Stimulated activated CD4-positive, alpha-beta T cell treated with anti-CD3 and anti-CD28 coated beads, Interleukin-12 subunit alpha, Interleukin-12 subunit beta, amount 100 ng/mL, for 4 hours (primary cell): ENCODE measurements at regions not wholly inside any gene's neighbourhood (a gene's known extent, or its start where the extent isn't known, plus 50 kb on each side); places are given as distances from the start of the nearest gene placed in this dataset.
A peak's percentile ranks its signal among the peaks of the same experiment; 100 is the strongest.
"Not testable (repeated sequence)": the region's sequence is repeated elsewhere in the genome, so short reads cannot be mapped to it uniquely, and the experiment has no call there.

Experiments used
- DNase-seq: peaks from one replicate; pipeline ENCODE4 v3.0.0-alpha.2; 2020

- DNase-seq, result no peak
Observed at GRCh38 chrX:27404366-27404765, 58.8 kb downstream of the PPP4R3C start.

DNA sequence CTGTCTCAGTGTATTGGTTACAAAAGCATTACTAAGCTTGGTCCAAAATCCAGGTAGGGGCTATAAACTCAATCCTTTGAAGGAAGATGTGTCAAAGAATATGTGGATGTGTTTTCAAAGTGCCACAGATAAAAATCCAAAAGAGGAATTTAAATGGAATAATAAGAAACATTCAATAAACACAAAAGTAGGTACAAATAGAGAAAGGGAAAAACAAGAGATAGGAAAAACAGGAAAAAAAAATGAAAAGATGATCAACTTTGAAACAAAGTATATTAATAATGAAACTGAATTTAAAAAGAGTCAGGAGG, 64.0 kb downstream of the PPP4R3C start:
- DNase-seq, result no peak

GRCh38 chrX:27391623-27392022, 71.5 kb downstream of the PPP4R3C start:
- DNase-seq, result no peak

DNA sequence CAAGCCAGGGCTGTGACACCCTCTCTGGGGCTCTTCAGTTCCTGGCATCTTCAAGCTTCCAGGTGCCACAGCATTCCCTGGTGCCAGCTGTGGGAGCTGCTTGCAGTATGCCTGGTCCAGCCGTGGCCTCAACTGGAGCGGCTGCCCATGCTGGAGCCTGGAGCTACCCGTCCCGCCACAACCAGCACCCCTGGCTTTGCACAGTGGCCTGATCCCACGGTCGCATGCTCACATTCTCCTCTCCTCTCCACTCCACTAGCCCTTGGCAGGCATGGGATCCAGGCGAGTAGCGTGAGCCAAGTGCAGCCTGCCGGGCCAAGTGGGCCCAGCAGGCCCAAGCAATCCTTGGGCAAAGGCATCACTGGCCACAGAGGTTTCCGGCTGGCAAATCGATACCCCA, 81.7 kb downstream of the PPP4R3C start:
- no peak for DNase-seq

DNA sequence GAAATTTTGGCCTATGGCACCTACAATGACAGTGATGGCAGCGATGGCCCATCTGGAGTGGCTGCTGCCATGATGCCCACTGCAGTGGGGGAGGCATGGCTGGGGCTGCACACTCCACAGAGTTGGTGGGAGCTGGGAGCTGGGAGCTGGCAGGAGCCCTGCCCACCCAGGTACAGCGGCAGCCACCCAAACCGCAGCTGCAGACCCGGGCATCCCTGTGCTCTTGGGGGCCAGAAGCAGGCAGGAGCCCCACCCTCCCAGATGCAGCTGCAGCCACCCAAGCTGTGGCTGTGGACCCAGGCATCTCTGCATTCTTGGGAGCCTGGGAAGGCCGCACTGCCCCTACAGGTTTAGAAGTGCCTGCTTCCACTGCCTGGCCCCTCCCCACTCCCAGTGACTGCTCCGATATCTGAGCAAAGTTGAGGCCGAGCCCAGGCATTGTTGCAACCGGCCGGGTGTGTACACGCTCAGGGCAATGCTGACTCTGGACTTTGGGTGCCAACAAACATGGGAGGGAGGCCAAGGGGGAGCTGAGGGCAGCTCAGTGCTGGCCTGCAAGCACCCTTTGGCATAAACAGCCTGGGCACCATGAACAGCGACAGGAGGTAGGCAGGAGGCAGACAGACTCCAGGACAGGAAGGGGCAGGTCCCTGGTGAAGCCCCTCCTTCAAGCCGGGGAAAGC, 82.8 kb downstream of the PPP4R3C start:
- no peak for DNase-seq

- no peak for DNase-seq
Observed at GRCh38 chrX:27354021-27354420, 109.1 kb downstream of the PPP4R3C start.

DNA sequence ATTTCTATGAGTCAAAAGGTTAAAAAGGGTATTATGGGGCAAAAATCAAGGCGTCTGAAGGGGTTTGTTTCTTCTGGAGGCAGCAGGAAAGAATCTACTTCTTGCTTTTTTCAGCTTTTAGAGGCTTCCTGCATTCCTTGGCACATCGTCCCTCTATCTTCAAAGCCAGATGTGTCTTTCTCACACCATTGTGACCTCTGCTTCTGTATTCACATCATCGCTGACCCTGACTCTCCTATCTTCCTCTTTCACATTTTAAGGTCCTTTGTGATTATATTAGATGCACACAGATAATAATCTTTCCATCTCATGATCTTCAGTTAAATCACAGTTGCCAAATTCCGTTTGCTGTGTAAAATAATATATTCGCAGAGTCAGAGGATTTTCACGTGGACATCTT, 112.7 kb downstream of the PPP4R3C start:
- DNase-seq, result no peak

DNA sequence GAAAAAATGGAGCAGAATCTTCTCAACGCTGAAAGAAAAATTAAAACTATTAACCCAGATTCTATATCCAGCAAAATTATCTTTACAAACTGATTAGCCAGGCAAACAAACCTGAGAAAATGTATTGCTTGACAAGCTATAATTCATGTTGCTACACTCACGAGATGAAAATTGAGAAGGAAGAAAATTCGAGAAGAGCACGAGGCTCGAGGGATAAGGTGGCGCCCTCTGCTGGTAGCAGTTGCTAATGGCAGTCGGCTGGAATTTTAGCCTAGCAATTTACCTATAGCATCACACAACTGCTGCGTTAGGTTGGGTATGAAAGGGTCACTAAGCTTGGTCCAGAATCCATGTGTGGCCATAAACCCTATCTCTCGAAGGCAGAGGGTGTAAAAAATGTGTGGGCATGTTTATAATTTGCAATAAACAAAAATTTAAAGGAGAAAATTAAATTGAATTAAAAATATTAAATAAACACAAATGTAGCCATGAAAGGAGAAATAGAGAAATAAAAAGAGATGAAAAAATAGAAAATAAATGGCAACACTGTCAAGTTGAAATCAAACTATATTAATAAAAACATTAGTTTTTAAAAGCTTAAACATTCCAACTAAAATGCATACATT, 126.6 kb downstream of the PPP4R3C start:
- peak; percentile 2 for DNase-seq

- no peak for DNase-seq
Observed at GRCh38 chrX:27321632-27322031, 141.5 kb downstream of the PPP4R3C start.

- no peak for DNase-seq
Observed at GRCh38 chrX:27309406-27309805, 153.7 kb downstream of the PPP4R3C start.

DNA sequence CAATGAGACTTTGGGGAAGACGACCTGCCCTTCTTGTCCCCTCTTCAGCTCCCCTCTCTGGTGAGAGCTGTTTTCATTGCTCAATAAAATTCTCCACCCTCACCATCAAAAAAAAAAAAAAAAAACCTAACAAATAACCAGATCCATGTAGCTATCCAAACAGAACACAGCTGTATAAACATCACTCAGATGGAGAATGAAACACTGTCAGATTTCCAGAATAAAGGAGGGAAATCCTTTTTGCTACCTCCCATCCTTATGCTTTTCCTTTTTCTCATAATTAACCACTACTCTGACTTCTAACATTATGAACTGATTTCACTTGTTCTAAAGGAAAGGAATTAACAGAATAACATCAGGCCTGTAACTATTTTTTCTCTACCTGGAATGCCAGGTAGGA, 155.6 kb downstream of the PPP4R3C start:
- no peak for DNase-seq

DNA sequence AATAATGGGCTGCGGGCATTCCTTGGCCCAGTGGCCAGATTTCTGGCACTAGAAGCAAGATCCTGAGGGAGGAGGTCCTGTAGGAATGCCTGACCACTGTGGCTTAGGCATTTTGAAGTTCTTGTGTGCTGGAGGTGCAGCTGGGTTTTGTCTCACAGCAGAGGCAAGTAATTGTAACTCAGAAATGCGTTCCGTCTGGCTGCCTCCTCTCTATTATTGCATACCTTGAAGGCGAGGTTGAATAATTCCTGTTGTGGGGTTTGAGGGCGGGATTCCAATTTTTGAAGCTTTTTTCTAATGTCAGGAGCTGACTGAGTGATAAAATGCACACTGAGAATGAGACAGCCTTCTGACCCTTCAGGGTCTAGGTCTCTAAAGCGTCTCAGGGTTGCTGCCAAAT, 170.6 kb downstream of the PPP4R3C start:
- DNase-seq, result not testable (repeated sequence)

GRCh38 chrX:27276751-27277150, 186.4 kb downstream of the PPP4R3C start:
- no peak for DNase-seq

- DNase-seq, result no peak
Observed at GRCh38 chrX:27254656-27255055, 208.5 kb downstream of the PPP4R3C start.

DNA sequence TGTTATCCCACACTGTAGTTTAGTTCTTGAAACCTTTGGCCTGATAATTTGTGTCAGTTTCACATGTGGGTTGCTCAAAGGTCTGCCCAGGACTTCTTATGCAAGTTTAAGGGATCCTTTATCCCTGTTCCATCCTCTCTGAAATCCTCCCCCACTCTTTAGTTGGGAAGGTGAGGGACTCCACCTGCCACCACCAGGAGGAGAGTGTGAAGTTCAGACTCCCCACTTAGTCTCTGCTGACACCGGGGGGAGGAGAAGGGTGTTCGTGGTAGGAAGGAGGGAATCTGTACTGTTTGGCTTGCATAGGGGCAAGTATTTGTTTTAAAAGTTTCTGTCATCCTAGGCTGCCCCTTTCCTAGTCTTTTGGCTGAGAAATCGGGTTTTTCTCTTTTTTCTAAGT, 211.8 kb downstream of the PPP4R3C start:
- no peak for DNase-seq

DNA sequence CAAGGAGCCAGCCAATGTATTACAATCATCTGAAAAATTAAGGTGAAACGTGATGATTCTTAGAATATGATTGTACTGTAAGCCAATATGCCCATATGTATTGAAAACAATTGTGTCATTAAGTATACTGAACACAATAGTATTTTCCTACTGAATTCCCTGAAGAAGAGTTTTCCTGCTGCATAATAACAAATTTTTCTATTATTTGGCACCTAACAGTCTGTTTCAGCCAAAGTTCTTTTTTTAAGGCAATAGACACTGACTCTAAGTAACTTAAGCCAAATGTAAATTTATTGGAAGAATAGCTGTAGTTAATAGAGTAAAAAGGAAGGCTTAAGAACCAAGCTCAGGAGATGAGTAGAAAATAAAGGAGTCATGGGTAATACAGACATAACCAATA, 220.6 kb downstream of the PPP4R3C start:
- DNase-seq, result no peak

- no peak for DNase-seq
Observed at GRCh38 chrX:27241981-27242380, 221.2 kb downstream of the PPP4R3C start.

DNA sequence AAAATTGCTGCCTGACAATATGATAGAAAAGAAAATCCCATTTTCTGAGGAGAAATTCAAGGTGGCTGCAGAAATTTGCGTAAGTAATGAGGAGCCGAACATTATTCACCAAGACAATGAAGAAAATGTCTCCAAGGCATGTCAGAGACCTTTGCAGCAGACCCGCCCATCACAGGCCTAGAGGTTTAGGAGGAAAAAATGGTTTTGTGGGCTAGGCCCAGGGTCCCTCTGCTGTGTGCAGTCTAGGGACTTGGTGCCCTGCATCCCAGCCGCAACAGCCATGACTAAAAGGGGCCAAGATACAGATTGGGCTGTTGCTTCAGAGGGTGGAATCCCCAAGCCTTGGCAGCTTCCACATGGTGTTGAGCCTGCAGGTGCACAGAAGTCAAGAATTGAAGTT, 223.1 kb downstream of the PPP4R3C start:
- DNase-seq, result not testable (repeated sequence)

DNA sequence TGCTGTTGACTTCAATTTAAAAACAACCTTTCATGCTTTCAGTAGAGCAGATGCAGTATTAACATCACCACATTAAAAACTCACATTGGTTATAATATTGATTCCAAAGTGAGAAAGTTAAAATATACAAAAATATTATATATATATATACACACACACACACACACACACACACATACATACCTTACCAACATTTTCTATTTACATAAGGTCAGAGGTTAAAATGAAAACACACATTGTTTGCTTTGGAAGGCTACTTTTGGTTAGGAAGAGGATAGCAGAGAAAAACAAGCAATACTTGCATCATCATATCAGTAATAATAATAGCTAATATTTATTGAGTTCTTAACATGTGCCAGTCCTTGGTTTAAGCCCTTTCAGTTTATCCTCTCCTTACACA, 226.5 kb downstream of the PPP4R3C start:
- no peak for DNase-seq

GRCh38 chrX:27229721-27230120, 233.4 kb downstream of the PPP4R3C start:
- no peak for DNase-seq

DNA sequence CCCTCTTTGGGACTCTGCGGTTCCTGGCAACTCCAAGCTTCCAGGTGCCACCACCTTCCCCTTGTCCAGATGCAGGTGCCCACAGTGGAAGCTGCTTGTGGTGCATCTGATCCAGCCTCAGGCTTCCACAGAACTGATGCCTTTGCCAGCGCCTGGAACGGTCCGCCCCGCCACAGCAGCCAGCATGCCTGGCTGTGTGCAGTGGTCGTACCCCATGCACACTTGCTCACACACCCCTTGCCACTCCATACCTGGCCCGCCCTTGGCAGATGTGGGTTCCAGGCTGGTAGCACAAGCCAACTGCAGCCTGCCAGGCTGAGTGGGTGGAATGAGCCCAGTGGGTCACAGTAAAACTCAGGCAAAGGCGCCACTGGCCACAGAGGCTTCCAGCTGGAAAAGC, 240.5 kb downstream of the PPP4R3C start:
- no peak for DNase-seq

DNA sequence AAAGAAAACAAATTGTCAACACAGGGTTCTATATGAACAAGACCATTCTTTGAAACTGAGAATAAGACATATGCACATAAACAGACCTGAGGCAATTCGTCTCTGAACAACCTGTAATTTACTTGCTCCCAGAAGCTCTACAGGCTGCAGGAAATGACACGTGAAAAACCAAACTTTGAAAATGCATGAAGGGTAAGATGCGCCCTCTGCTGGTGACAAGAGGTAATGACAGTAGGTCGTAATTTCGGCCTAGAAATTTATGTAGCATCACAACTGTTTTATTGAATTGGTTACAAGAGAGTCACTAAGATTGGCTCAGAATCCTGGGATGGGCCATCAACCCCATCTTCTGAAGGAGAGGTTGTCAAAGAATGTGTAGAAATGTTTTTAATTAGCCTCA, 276.5 kb downstream of the PPP4R3C start:
- DNase-seq, result no peak

DNA sequence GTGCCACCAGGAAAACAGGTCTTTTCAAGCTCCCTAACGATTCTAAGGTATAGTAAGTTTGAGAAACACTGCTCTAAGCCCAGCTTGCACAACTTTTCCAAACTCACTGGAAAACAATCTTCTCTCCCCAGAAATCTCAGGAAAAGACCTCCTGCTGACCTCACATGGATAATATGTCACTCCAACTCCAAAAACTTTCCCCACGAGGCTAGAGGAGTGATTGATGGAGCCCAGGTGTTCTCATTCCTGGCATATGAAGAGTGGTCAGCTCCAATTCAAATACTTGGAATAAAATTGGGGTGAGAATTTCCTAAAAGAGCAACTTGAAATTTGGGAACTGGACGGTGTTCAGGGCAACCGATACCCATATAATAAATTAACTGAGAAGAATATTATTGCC, 299.9 kb downstream of the PPP4R3C start:
- no peak for DNase-seq

- DNase-seq, result no peak
Observed at GRCh38 chrX:27162496-27162895, 300.6 kb downstream of the PPP4R3C start.

DNA sequence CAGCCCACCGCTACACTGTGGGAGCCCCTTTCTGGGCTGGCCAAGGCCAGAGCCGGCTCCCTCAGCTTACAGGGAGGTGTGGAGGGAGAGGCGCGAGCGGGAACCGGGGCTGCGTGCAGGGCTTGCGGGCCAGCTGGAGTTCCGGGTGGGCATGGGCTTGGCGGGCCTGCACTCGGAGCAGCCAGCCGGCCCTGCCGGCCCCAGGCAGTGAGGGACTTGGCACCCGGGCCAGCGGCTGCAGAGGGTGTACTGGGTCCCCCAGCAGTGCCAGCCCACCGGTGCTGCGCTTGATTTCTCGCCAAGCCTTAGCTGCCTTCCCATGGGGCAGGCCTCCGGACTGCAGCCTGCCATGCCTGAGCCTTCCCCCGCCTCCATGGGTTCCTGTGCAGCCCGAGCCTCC, 306.2 kb downstream of the PPP4R3C start:
- not testable (repeated sequence) for DNase-seq
